SJCRH30 (cell line): ENCODE measurements at regions not wholly inside any gene's neighbourhood (a gene's known extent, or its start where the extent isn't known, plus 50 kb on each side); places are given as distances from the start of the nearest gene placed in this dataset.

ENCODE experiments used
- DNase-seq, 2 experiments: peaks; one replicate each; pipeline ENCODE4 v3.0.0-alpha.2; 2015 to 2020
- H3K27ac ChIP-seq: fragments of 250-450 bp; sonication (Bioruptor Pico); 2 replicates; pipeline ENCODE4 v1.5.1; 2020; ENCODE audit warnings: mild to moderate bottlenecking, moderate library complexity
- H3K27me3 ChIP-seq: fragments of 250-450 bp; sonication (Bioruptor Pico); 2 replicates; pipeline ENCODE4 v1.5.1; 2020; ENCODE audit warnings: mild to moderate bottlenecking, moderate library complexity
- H3K36me3 ChIP-seq: fragments of 250-450 bp; sonication (Bioruptor Pico); 2 replicates; pipeline ENCODE4 v1.5.1; 2020; ENCODE audit warnings: mild to moderate bottlenecking, moderate library complexity
- H3K4me1 ChIP-seq: fragments of 250-450 bp; sonication (Bioruptor Pico); 2 replicates; pipeline ENCODE4 v1.5.1; 2020; ENCODE audit warnings: mild to moderate bottlenecking, moderate library complexity
- H3K4me3 ChIP-seq: fragments of 250-450 bp; sonication (Bioruptor Pico); 2 replicates; pipeline ENCODE4 v1.5.1; 2020; ENCODE audit warnings: mild to moderate bottlenecking, moderate library complexity
- H3K9me3 ChIP-seq: fragments of 250-450 bp; sonication (Bioruptor Pico); replicated peaks from 2 replicates; pipeline ENCODE4 v1.5.1; 2020; ENCODE audit warnings: mild to moderate bottlenecking, moderate library complexity

DNA sequence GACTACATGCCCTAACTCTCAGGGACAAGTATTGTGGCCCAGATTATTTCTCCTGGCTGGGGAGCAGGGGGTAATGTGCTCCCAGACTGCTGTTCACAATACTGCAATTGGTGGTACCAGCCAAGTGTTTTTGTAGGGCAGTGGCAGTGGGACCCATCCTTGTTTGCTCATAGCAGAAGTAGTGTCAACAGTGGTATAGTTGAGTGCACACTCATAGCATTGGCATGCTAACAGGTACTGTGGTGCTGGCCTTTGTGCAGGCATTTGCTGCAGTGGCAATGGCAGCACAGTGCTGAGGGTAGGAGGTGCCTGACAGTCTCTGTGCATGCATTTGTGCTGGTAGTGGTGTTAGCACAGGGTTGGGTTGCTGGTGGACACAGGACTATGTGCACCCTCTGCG is 995.0 kb downstream of the SH3BGRL start:
- H3K9me3 ChIP-seq: no peaks in the 10 kb centered on the region
- no peak overlapping the region for H3K27ac ChIP-seq
- no peaks in the 10 kb centered on the region for H3K4me1 ChIP-seq
- H3K36me3 ChIP-seq: no peaks in the 10 kb centered on the region
- no peak for DNase-seq
- H3K27me3 ChIP-seq: no peaks in the 10 kb centered on the region
- no peak overlapping the region for H3K4me3 ChIP-seq

GRCh38 chrX:82208975-82209374 is 1007.1 kb downstream of the SH3BGRL start:
- Histone ChIP-seq H3K27ac (no peak overlapping the region), H3K9me3 (no peaks in the 10 kb centered on the region), H3K4me3 (no peak overlapping the region), H3K4me1 (no peaks in the 10 kb centered on the region), H3K27me3 (no peaks in the 10 kb centered on the region), H3K36me3 (no peaks in the 10 kb centered on the region)
- DNase-seq: no peak

GRCh38 chrX:82218361-82218760 is 1016.5 kb downstream of the SH3BGRL start:
- DNase-seq: peak; percentile 5 to 60
- Histone ChIP-seq H3K9me3 (no peaks in the 10 kb centered on the region), H3K27me3 (no peaks in the 10 kb centered on the region), H3K27ac (no peak overlapping the region), H3K4me1 (no peaks in the 10 kb centered on the region), H3K36me3 (no peaks in the 10 kb centered on the region), H3K4me3 (no peak overlapping the region)

- Histone ChIP-seq H3K36me3 (no peaks in the 10 kb centered on the region), H3K9me3 (no peaks in the 10 kb centered on the region), H3K4me1 (no peaks in the 10 kb centered on the region), H3K27ac (no peak overlapping the region), H3K27me3 (no peaks in the 10 kb centered on the region), H3K4me3 (no peak overlapping the region)
- DNase-seq: no peak
Observed at GRCh38 chrX:82219129-82219528, 1017.2 kb downstream of the SH3BGRL start.

DNA sequence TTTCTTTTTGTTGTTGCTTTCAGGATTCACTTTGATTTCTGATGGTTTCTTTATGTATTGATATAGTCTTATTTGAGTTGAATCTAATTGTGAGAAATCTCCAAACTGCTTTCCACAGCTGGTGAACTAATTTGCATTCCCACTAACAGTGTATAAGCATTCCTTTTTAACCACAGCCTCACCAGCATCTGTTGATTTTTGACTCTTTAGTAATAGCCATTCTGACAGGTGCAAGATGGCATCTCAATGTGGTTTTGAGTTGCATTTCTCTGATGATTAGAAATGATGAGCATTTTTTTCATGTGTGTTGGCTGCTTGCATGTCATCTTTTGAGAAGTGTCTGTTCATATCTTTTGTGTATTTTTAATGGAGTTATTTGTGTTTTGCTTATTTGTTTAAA is 1023.1 kb downstream of the SH3BGRL start:
- Histone ChIP-seq H3K4me1 (no peaks in the 10 kb centered on the region), H3K36me3 (no peaks in the 10 kb centered on the region), H3K27me3 (no peaks in the 10 kb centered on the region), H3K27ac (no peak overlapping the region), H3K4me3 (no peak overlapping the region), H3K9me3 (no peaks in the 10 kb centered on the region)
- peak; percentile 2 to 23 for DNase-seq

DNA sequence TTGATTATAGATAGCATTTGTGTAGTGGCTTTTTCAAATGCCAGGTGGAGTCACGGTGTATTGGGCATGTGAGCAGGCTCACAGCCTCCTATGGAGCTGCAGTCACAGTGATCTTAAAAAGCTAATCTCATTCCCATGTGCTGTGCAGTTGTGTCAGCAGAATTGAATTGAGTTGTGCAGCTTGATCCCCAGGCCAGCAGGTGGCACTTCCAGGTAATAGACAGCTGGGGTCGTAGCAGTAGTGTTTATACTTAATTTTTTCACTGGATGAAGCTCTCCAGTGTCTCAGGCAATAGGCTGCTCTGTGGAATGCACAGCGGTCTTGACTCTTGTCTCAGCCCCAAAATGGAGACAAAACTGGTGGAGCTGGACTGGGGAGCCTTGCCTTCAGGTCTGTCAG is 1028.1 kb downstream of the SH3BGRL start:
- peak in 1 of 2 experiments; percentile 7 for DNase-seq
- H3K4me3 ChIP-seq: no peak overlapping the region
- H3K27me3 ChIP-seq: no peaks in the 10 kb centered on the region
- no peaks in the 10 kb centered on the region for H3K9me3 ChIP-seq
- no peak overlapping the region for H3K27ac ChIP-seq
- H3K4me1 ChIP-seq: no peaks in the 10 kb centered on the region
- H3K36me3 ChIP-seq: no peaks in the 10 kb centered on the region

DNA sequence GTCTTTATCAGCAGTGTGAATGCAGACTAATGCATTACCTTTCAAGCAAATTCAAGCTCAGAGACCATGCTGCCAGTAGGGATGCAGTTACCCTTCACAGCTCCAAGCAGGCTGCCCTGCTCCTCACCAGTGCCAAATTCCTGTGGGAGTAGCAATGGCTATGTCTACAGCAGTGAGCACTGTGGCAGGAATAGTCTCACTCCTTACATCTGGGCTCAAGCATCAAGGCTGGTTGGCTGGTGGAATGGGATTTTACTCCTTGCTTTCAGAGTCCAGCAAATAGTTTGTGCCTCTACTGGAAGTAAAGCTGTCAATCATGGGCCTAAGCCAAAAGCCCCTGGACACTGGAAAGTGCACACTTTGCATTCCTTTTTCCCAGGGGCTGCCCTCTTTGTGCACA is 1030.8 kb downstream of the SH3BGRL start:
- Histone ChIP-seq H3K4me3 (no peak overlapping the region), H3K9me3 (no peaks in the 10 kb centered on the region)

GRCh38 chrX:82237328-82237727 is 1035.4 kb downstream of the SH3BGRL start:
- Histone ChIP-seq H3K27ac (no peak overlapping the region), H3K27me3 (no peaks in the 10 kb centered on the region), H3K4me1 (no peaks in the 10 kb centered on the region), H3K36me3 (no peaks in the 10 kb centered on the region), H3K9me3 (no peaks in the 10 kb centered on the region), H3K4me3 (no peak overlapping the region)
- DNase-seq: peak in 1 of 2 experiments; percentile 0

More for the DNA sequence above, 1030.8 kb downstream of the SH3BGRL start:
- Histone ChIP-seq H3K36me3 (no peaks in the 10 kb centered on the region), H3K4me1 (no peaks in the 10 kb centered on the region), H3K27me3 (no peaks in the 10 kb centered on the region), H3K27ac (no peak overlapping the region)
- no peak for DNase-seq
